ENCODE measurements at regions not wholly inside any gene's neighbourhood (a gene's known extent, or its start where the extent isn't known, plus 50 kb on each side); places are given as distances from the start of the nearest gene placed in this dataset.
A peak's percentile ranks its signal among the peaks of the same experiment; 100 is the strongest.

- H3K4me3 Mint-ChIP-seq: no peak overlapping the region
- no peak for ATAC-seq (replicated peaks in 1 of 2)
Observed at GRCh38 chr15:70160803-70161565, 63.3 kb upstream of the TLE3 start.

GRCh38 chr15:70160267-70160666 is 62.5 kb upstream of the TLE3 start:
- no peaks in the 10 kb centered on the region for H3K36me3 Mint-ChIP-seq (ENCODE audit: insufficient read depth in 2 of 2)
- H3K4me1 Mint-ChIP-seq (ENCODE audit: low read depth): no peaks in the 10 kb centered on the region
- no peak for DNase-seq
- H3K27me3 Mint-ChIP-seq (ENCODE audit: low read depth): peaks cover 22% of the 10 kb centered on the region
- no peaks in the 10 kb centered on the region for H3K9me3 Mint-ChIP-seq
- no peak overlapping the region for H3K27ac Mint-ChIP-seq
- ATAC-seq (replicated peaks in 1 of 2): peak in 1 of 2 donors; percentile 51
- H3K4me3 Mint-ChIP-seq: no peak overlapping the region

More at GRCh38 chr15:70160803-70161565, 63.3 kb upstream of the TLE3 start:
- Mint-ChIP-seq H3K9me3 (no peaks in the 10 kb centered on the region), H3K27me3 (ENCODE audit: low read depth) (peaks cover 15% of the 10 kb centered on the region), H3K27ac (no peak overlapping the region), H3K4me1 (ENCODE audit: low read depth) (no peaks in the 10 kb centered on the region), H3K36me3 (ENCODE audit: insufficient read depth in 2 of 2) (no peaks in the 10 kb centered on the region)
- DNase-seq: no peak

GRCh38 chr15:70159713-70160009 is 61.9 kb upstream of the TLE3 start:
- DNase-seq (no peak), ATAC-seq (replicated peaks in 1 of 2) (no peak)
- H3K27ac Mint-ChIP-seq: no peak overlapping the region
- peaks cover 25% of the 10 kb centered on the region for H3K27me3 Mint-ChIP-seq (ENCODE audit: low read depth)
- H3K9me3 Mint-ChIP-seq: no peaks in the 10 kb centered on the region
- no peaks in the 10 kb centered on the region for H3K4me1 Mint-ChIP-seq (ENCODE audit: low read depth)
- no peaks in the 10 kb centered on the region for H3K36me3 Mint-ChIP-seq (ENCODE audit: insufficient read depth in 2 of 2)
- H3K4me3 Mint-ChIP-seq: no peak overlapping the region

- H3K4me3 Mint-ChIP-seq: no peak overlapping the region
- no peaks in the 10 kb centered on the region for H3K36me3 Mint-ChIP-seq (ENCODE audit: insufficient read depth in 2 of 2)
- H3K27ac Mint-ChIP-seq: no peak overlapping the region
- ATAC-seq (replicated peaks in 1 of 2): no peak
- H3K9me3 Mint-ChIP-seq: no peaks in the 10 kb centered on the region
- no peak for DNase-seq
- H3K27me3 Mint-ChIP-seq (ENCODE audit: low read depth): peaks cover 25% of the 10 kb centered on the region
- H3K4me1 Mint-ChIP-seq (ENCODE audit: low read depth): no peaks in the 10 kb centered on the region
Observed at GRCh38 chr15:70159001-70159712, 61.4 kb upstream of the TLE3 start.

GRCh38 chr15:70158309-70159000 is 60.7 kb upstream of the TLE3 start:
- Mint-ChIP-seq H3K4me3 (no peak overlapping the region), H3K27ac (no peak overlapping the region), H3K36me3 (ENCODE audit: insufficient read depth in 2 of 2) (no peaks in the 10 kb centered on the region), H3K27me3 (ENCODE audit: low read depth) (peaks cover 25% of the 10 kb centered on the region), H3K9me3 (no peaks in the 10 kb centered on the region), H3K4me1 (ENCODE audit: low read depth) (no peaks in the 10 kb centered on the region)
- DNase-seq (no peak), ATAC-seq (replicated peaks in 1 of 2) (no peak)

- no peak overlapping the region for H3K27ac Mint-ChIP-seq
Observed at GRCh38 chr15:70156671-70157271, 59.1 kb upstream of the TLE3 start.

GRCh38 chr15:70154718-70155347 is 57.1 kb upstream of the TLE3 start:
- no peak for ATAC-seq (replicated peaks in 1 of 2)
- H3K4me3 Mint-ChIP-seq: no peak overlapping the region

More at GRCh38 chr15:70156671-70157271, 59.1 kb upstream of the TLE3 start:
- H3K9me3 Mint-ChIP-seq: no peaks in the 10 kb centered on the region
- no peak for ATAC-seq (replicated peaks in 1 of 2)
- H3K4me3 Mint-ChIP-seq: no peak overlapping the region
- no peaks in the 10 kb centered on the region for H3K36me3 Mint-ChIP-seq (ENCODE audit: insufficient read depth in 2 of 2)
- no peaks in the 10 kb centered on the region for H3K4me1 Mint-ChIP-seq (ENCODE audit: low read depth)
- no peak for DNase-seq
- H3K27me3 Mint-ChIP-seq (ENCODE audit: low read depth): peaks cover 25% of the 10 kb centered on the region

GRCh38 chr15:70153921-70154717 is 56.4 kb upstream of the TLE3 start:
- no peak for ATAC-seq (replicated peaks in 1 of 2)
- H3K4me1 Mint-ChIP-seq (ENCODE audit: low read depth): no peaks in the 10 kb centered on the region

More at GRCh38 chr15:70154718-70155347, 57.1 kb upstream of the TLE3 start:
- no peaks in the 10 kb centered on the region for H3K4me1 Mint-ChIP-seq (ENCODE audit: low read depth)
- peaks cover 29% of the 10 kb centered on the region for H3K27me3 Mint-ChIP-seq (ENCODE audit: low read depth)
- no peak for DNase-seq
- H3K36me3 Mint-ChIP-seq (ENCODE audit: insufficient read depth in 2 of 2): no peaks in the 10 kb centered on the region
- no peaks in the 10 kb centered on the region for H3K9me3 Mint-ChIP-seq
- no peak overlapping the region for H3K27ac Mint-ChIP-seq

GRCh38 chr15:70152070-70152480 is 54.4 kb upstream of the TLE3 start:
- no peak overlapping the region for H3K27ac Mint-ChIP-seq
- no peaks in the 10 kb centered on the region for H3K9me3 Mint-ChIP-seq
- H3K36me3 Mint-ChIP-seq (ENCODE audit: insufficient read depth in 2 of 2): no peaks in the 10 kb centered on the region
- ATAC-seq (replicated peaks in 1 of 2): peak; percentile 75 to 92
- H3K4me1 Mint-ChIP-seq (ENCODE audit: low read depth): peaks cover 9% of the 10 kb centered on the region
- DNase-seq: peak; percentile 16 to 26
- H3K27me3 Mint-ChIP-seq (ENCODE audit: low read depth): peaks cover 32% of the 10 kb centered on the region
- H3K4me3 Mint-ChIP-seq: no peak overlapping the region

More at GRCh38 chr15:70153921-70154717, 56.4 kb upstream of the TLE3 start:
- H3K9me3 Mint-ChIP-seq: no peaks in the 10 kb centered on the region
- no peak overlapping the region for H3K4me3 Mint-ChIP-seq
- peaks cover 36% of the 10 kb centered on the region for H3K27me3 Mint-ChIP-seq (ENCODE audit: low read depth)
- no peak for DNase-seq
- H3K27ac Mint-ChIP-seq: no peak overlapping the region
- H3K36me3 Mint-ChIP-seq (ENCODE audit: insufficient read depth in 2 of 2): no peaks in the 10 kb centered on the region

GRCh38 chr15:70151462-70151861 is 53.7 kb upstream of the TLE3 start:
- Mint-ChIP-seq H3K27me3 (ENCODE audit: low read depth) (peaks cover 37% of the 10 kb centered on the region), H3K4me1 (ENCODE audit: low read depth) (peaks cover 9% of the 10 kb centered on the region), H3K27ac (no peak overlapping the region), H3K9me3 (no peaks in the 10 kb centered on the region), H3K4me3 (no peak overlapping the region), H3K36me3 (ENCODE audit: insufficient read depth in 2 of 2) (no peaks in the 10 kb centered on the region)
- ATAC-seq (replicated peaks in 1 of 2) (no peak), DNase-seq (no peak)

- DNase-seq: no peak
- peaks cover 9% of the 10 kb centered on the region for H3K4me1 Mint-ChIP-seq (ENCODE audit: low read depth)
- H3K27ac Mint-ChIP-seq: no peak overlapping the region
- no peak overlapping the region for H3K4me3 Mint-ChIP-seq
- no peaks in the 10 kb centered on the region for H3K9me3 Mint-ChIP-seq
- no peak for ATAC-seq (replicated peaks in 1 of 2)
- H3K27me3 Mint-ChIP-seq (ENCODE audit: low read depth): peaks cover 37% of the 10 kb centered on the region
- H3K36me3 Mint-ChIP-seq (ENCODE audit: insufficient read depth in 2 of 2): no peaks in the 10 kb centered on the region
Observed at GRCh38 chr15:70151003-70151402, 53.3 kb upstream of the TLE3 start.

- ATAC-seq (replicated peaks in 1 of 2) (no peak), DNase-seq (no peak)
- peaks cover 37% of the 10 kb centered on the region for H3K27me3 Mint-ChIP-seq (ENCODE audit: low read depth)
- H3K4me1 Mint-ChIP-seq (ENCODE audit: low read depth): peaks cover 9% of the 10 kb centered on the region
- H3K9me3 Mint-ChIP-seq: no peaks in the 10 kb centered on the region
- H3K36me3 Mint-ChIP-seq (ENCODE audit: insufficient read depth in 2 of 2): no peaks in the 10 kb centered on the region
- no peak overlapping the region for H3K4me3 Mint-ChIP-seq
- no peak overlapping the region for H3K27ac Mint-ChIP-seq
Observed at GRCh38 chr15:70150405-70150747, 52.7 kb upstream of the TLE3 start.

Data from activated T-cell treated with anti-CD3 and anti-CD28 coated beads, Interleukin-2, amount 50 U/mL, for 72 hours (primary cell).